GM19328 (cell line): ENCODE measurements at regions not wholly inside any gene's neighbourhood (a gene's known extent, or its start where the extent isn't known, plus 50 kb on each side); places are given as distances from the start of the nearest gene placed in this dataset.

Experiments
- ATAC-seq: cut with Tn5 transposase; IDR thresholded peaks from one replicate; pipeline ENCODE4 v1.9.1; 2021; ENCODE audit warnings: mild to moderate bottlenecking, moderate library complexity; ENCODE audit not compliant: unreplicated experiment

- ATAC-seq: no peak
These were observed 261.1 kb upstream of the FN1 start for GRCh38 chr2:215697003-215697402.

- no peak for ATAC-seq
These were observed 260.0 kb upstream of the FN1 start for GRCh38 chr2:215695861-215696260.

GRCh38 chr2:215693999-215694580 lies 258.2 kb upstream of the FN1 start:
- ATAC-seq: no peak

- ATAC-seq: no peak
These were observed 257.5 kb upstream of the FN1 start for GRCh38 chr2:215693193-215693998.

GRCh38 chr2:215692387-215693079 lies 256.7 kb upstream of the FN1 start:
- no peak for ATAC-seq

GRCh38 chr2:215691346-215691745 lies 255.5 kb upstream of the FN1 start:
- ATAC-seq: no peak

GRCh38 chr2:215687149-215688031 lies 251.5 kb upstream of the FN1 start:
- no peak for ATAC-seq

- no peak for ATAC-seq
These were observed 249.5 kb upstream of the FN1 start for GRCh38 chr2:215685238-215685990.

- no peak for ATAC-seq
These were observed 248.8 kb upstream of the FN1 start for GRCh38 chr2:215684448-215685237.

- no peak for ATAC-seq
These were observed 247.4 kb upstream of the FN1 start for GRCh38 chr2:215683295-215683694.

GRCh38 chr2:215681799-215682596 lies 246.1 kb upstream of the FN1 start:
- ATAC-seq: no peak

- ATAC-seq: no peak
These were observed 245.0 kb upstream of the FN1 start for GRCh38 chr2:215680605-215681598.

GRCh38 chr2:215678094-215678493 lies 242.2 kb upstream of the FN1 start:
- ATAC-seq: no peak

- no peak for ATAC-seq
These were observed 241.6 kb upstream of the FN1 start for GRCh38 chr2:215677481-215677880.

- no peak for ATAC-seq
These were observed 236.5 kb upstream of the FN1 start for GRCh38 chr2:215672406-215672805.

- no peak for ATAC-seq
These were observed 235.8 kb upstream of the FN1 start for GRCh38 chr2:215671691-215672090.

GRCh38 chr2:215671244-215671643 lies 235.4 kb upstream of the FN1 start:
- no peak for ATAC-seq

- no peak for ATAC-seq
These were observed 234.5 kb upstream of the FN1 start for GRCh38 chr2:215670396-215670795.
